ENCODE measurements at regions not wholly inside any gene's neighbourhood (a gene's known extent, or its start where the extent isn't known, plus 50 kb on each side); places are given as distances from the start of the nearest gene placed in this dataset.
A peak's percentile ranks its signal among the peaks of the same experiment; 100 is the strongest.
"Not testable (repeated sequence)": the region's sequence is repeated elsewhere in the genome, so short reads cannot be mapped to it uniquely, and the experiment has no call there.

GRCh38 chr7:67361150-67361549 lies 364.5 kb downstream of the TYW1 start:
- no peak for DNase-seq

- no peak for DNase-seq
Observed at GRCh38 chr7:67364441-67365017, 367.9 kb downstream of the TYW1 start.

- peak; percentile 40 to 56 for DNase-seq
Observed at GRCh38 chr7:67371429-67372305, 375.0 kb downstream of the TYW1 start.

GRCh38 chr7:67373389-67373788 lies 376.8 kb downstream of the TYW1 start:
- not testable (repeated sequence) for DNase-seq

- DNase-seq, result no peak
Observed at GRCh38 chr7:67375427-67375826, 378.8 kb downstream of the TYW1 start.

- DNase-seq, result peak; percentile 52 to 59
Observed at GRCh38 chr7:67377939-67378862, 381.6 kb downstream of the TYW1 start.

GRCh38 chr7:67380326-67380725 lies 383.7 kb downstream of the TYW1 start:
- no peak for DNase-seq

GRCh38 chr7:67380858-67381257 lies 384.2 kb downstream of the TYW1 start:
- DNase-seq, result no peak

GRCh38 chr7:67387851-67388250 lies 391.2 kb downstream of the TYW1 start:
- no peak for DNase-seq

GRCh38 chr7:67391168-67391567 lies 394.5 kb downstream of the TYW1 start:
- DNase-seq, result no peak

- DNase-seq, result no peak
Observed at GRCh38 chr7:67392596-67393438, 396.2 kb downstream of the TYW1 start.

GRCh38 chr7:67393903-67394302 lies 397.3 kb downstream of the TYW1 start:
- DNase-seq, result no peak

- no peak for DNase-seq
Observed at GRCh38 chr7:67398916-67399315, 402.3 kb downstream of the TYW1 start.

- no peak for DNase-seq
Observed at GRCh38 chr7:67401492-67401891, 404.9 kb downstream of the TYW1 start.

- DNase-seq, result no peak
Observed at GRCh38 chr7:67402280-67402679, 405.6 kb downstream of the TYW1 start.

- DNase-seq, result no peak
Observed at GRCh38 chr7:67406976-67407375, 410.3 kb downstream of the TYW1 start.

- no peak for DNase-seq
Observed at GRCh38 chr7:67407392-67408071, 410.9 kb downstream of the TYW1 start.

GRCh38 chr7:67408109-67408508 lies 411.5 kb downstream of the TYW1 start:
- DNase-seq, result no peak

- no peak for DNase-seq
Observed at GRCh38 chr7:67413670-67414069, 417.0 kb downstream of the TYW1 start.

GRCh38 chr7:67414858-67415257 lies 418.2 kb downstream of the TYW1 start:
- DNase-seq, result no peak

- DNase-seq, result no peak
Observed at GRCh38 chr7:67422601-67423000, 426.0 kb downstream of the TYW1 start.

- DNase-seq, result no peak
Observed at GRCh38 chr7:67423065-67423464, 426.4 kb downstream of the TYW1 start.

Measured in stimulated activated CD4-positive, alpha-beta T cell treated with anti-CD3 and anti-CD28 coated beads, Interleukin-2, amount 100 ng/mL, for 24 hours (primary cell).